ENCODE measurements at regions not wholly inside any gene's neighbourhood (a gene's known extent, or its start where the extent isn't known, plus 50 kb on each side); places are given as distances from the start of the nearest gene placed in this dataset.

DNA sequence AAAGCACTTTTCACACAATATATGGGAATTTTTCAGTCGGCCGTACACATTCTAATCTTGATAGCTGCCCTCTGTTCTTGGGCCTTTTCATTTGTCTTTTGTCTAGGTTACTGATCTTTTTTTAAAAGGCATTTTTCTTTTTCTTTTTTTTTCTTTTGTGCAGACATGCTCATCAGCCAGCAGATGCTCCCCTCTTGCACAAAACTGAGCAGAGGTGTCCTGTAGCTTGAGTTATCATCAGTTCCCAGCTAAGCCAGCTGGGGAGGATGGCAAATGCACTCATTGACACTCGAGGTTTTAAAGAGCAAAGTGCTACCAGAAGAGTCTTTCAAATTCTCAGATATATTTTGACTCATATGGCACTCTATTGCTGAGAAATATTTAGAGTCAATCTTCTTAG lies 913.9 kb upstream of the SEL1L start:
- POLR2A ChIA-PET, result no interaction called here
- DNase-seq (no peak), ATAC-seq (no peak)
- Mint-ChIP-seq H3K27ac (no peak overlapping the region), H3K36me3 (ENCODE audit: low read depth) (no peaks in the 10 kb centered on the region), H3K4me1 (no peaks in the 10 kb centered on the region), H3K4me3 (no peak overlapping the region), H3K27me3 (no peaks in the 10 kb centered on the region), H3K9me3 (ENCODE audit: low read depth) (peaks cover 6% of the 10 kb centered on the region)
- CTCF ChIA-PET, result no interaction called here
- intact Hi-C loops (cut with DNase I, micrococcal nuclease), result no loop called here

DNA sequence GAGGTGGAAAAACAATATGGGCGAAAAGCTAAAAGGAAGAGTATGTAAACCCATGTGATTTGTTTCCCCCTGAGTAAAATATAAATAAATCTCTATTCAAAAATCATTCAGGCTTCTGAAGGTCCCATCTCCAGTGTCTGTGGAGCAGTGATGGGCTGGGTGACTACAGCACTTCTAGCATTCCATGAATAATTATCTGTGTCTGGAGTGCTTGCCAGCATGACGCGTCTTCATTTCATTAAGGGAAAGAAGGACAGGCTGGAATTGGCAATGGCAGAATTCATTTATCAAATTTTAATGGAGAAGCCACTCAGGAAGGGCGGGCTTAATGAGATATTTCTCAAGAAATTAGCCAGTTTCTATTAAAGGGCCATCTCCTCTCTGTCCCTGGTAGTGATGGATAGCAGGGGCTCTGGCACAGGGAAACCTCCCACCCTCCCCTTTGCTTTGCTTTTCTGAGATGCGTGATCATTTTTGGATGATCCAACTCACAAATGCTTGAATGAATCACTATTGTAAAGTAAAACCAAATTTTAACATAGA lies 916.3 kb upstream of the SEL1L start:
- no peaks in the 10 kb centered on the region for H3K36me3 Mint-ChIP-seq (ENCODE audit: low read depth)
- H3K9me3 Mint-ChIP-seq (ENCODE audit: low read depth), result peaks cover 6% of the 10 kb centered on the region
- no peaks in the 10 kb centered on the region for H3K27me3 Mint-ChIP-seq
- POLR2A ChIA-PET, result no interaction called here
- no peak for ATAC-seq
- CTCF ChIA-PET, result no interaction called here
- H3K4me1 Mint-ChIP-seq, result no peaks in the 10 kb centered on the region
- no peak overlapping the region for H3K4me3 Mint-ChIP-seq
- intact Hi-C loops (cut with DNase I, micrococcal nuclease), result no loop called here
- no peak overlapping the region for H3K27ac Mint-ChIP-seq
- no peak for DNase-seq

DNA sequence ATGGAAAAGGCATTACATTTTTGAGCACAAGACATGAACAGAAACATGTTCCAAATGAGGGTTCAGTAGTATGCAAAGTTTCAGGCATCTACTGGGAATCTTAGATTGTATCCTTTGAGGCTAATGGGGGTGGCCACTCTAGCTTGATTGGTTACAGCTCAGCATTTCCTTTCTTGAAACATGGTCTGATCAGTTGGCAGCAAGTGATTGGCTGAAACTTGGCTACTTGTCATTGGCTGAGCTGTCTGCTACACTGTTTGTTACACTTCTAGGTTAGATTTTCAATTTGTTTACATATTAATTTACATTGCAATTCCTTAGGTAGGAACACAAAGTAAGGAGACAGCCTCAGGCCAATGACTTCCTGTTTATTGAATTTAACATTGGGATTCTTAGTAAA lies 918.0 kb upstream of the SEL1L start:
- ChIA-PET POLR2A (no interaction called here), CTCF (no interaction called here)
- no peak for DNase-seq
- peaks cover 6% of the 10 kb centered on the region for H3K9me3 Mint-ChIP-seq (ENCODE audit: low read depth)
- no peak overlapping the region for H3K27ac Mint-ChIP-seq
- H3K4me3 Mint-ChIP-seq, result no peak overlapping the region
- no peak for ATAC-seq
- H3K36me3 Mint-ChIP-seq (ENCODE audit: low read depth), result no peaks in the 10 kb centered on the region
- intact Hi-C loops (cut with DNase I, micrococcal nuclease), result no loop called here
- no peaks in the 10 kb centered on the region for H3K27me3 Mint-ChIP-seq
- H3K4me1 Mint-ChIP-seq, result no peaks in the 10 kb centered on the region

DNA sequence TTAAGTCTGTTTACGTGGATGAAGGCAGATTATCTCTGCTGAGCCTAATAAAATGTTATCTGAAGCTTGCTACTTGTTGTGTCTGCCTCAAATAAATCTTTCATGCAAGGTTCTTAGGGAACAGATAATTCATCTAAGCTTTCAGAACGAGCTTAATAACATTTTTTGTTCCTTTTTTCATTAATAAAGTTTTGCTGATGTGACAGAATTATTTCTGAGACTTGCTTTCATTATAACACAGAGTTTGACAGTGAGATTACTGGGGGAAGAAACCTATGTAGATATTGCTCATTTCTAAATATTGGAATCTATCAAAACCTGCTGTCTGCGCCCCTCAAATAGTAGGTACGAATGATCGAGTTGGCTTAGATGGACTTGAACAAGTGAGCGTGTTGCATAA lies 948.7 kb upstream of the SEL1L start:
- DNase-seq (no peak), ATAC-seq (no peak)
- Mint-ChIP-seq H3K27ac (no peak overlapping the region), H3K36me3 (ENCODE audit: low read depth) (no peaks in the 10 kb centered on the region), H3K27me3 (no peaks in the 10 kb centered on the region), H3K4me3 (no peak overlapping the region), H3K4me1 (no peaks in the 10 kb centered on the region), H3K9me3 (ENCODE audit: low read depth) (peaks cover 3% of the 10 kb centered on the region)
- intact Hi-C loops (cut with DNase I, micrococcal nuclease), result no loop called here
- POLR2A ChIA-PET, result no interaction called here
- CTCF ChIA-PET, result no interaction called here

GRCh38 chr14:82488473-82488872 lies 954.8 kb upstream of the SEL1L start:
- no peaks in the 10 kb centered on the region for H3K4me1 Mint-ChIP-seq
- no peaks in the 10 kb centered on the region for H3K36me3 Mint-ChIP-seq (ENCODE audit: low read depth)
- ChIA-PET POLR2A (no interaction called here), CTCF (no interaction called here)
- no peaks in the 10 kb centered on the region for H3K27me3 Mint-ChIP-seq
- H3K27ac Mint-ChIP-seq, result no peak overlapping the region
- ATAC-seq, result no peak
- no peak for DNase-seq
- intact Hi-C loops (cut with DNase I, micrococcal nuclease), result no loop called here
- H3K4me3 Mint-ChIP-seq, result no peak overlapping the region
- peaks cover 14% of the 10 kb centered on the region for H3K9me3 Mint-ChIP-seq (ENCODE audit: low read depth)

GRCh38 chr14:82490397-82490796 lies 956.7 kb upstream of the SEL1L start:
- no peaks in the 10 kb centered on the region for H3K27me3 Mint-ChIP-seq
- ChIA-PET CTCF (no interaction called here), POLR2A (no interaction called here)
- intact Hi-C loops (cut with DNase I, micrococcal nuclease), result no loop called here
- H3K36me3 Mint-ChIP-seq (ENCODE audit: low read depth), result no peaks in the 10 kb centered on the region
- no peak overlapping the region for H3K27ac Mint-ChIP-seq
- DNase-seq, result no peak
- no peak for ATAC-seq
- H3K9me3 Mint-ChIP-seq (ENCODE audit: low read depth), result peaks cover 13% of the 10 kb centered on the region
- no peak overlapping the region for H3K4me3 Mint-ChIP-seq
- no peaks in the 10 kb centered on the region for H3K4me1 Mint-ChIP-seq

DNA sequence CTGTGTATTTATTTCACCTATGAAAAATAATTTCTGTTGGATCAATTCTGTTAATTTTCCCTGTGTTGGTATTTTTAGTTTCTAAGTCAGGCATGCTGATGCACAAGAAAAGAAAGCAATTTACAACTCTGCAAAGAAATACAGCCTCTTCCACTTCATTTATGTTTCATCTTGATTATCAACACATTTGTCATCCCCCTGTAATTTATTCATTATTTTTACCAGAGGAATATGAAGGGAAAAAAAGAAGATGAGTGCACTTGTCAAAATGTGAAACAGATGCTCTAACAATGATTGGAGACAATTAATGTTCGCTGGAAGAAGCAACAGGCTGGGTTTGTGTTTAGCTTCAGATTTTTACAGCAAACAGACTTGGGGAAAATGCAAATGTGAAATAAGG lies 958.5 kb upstream of the SEL1L start:
- intact Hi-C loops (cut with DNase I, micrococcal nuclease), result no loop called here
- no peak for ATAC-seq
- peaks cover 13% of the 10 kb centered on the region for H3K9me3 Mint-ChIP-seq (ENCODE audit: low read depth)
- no peaks in the 10 kb centered on the region for H3K27me3 Mint-ChIP-seq
- CTCF ChIA-PET, result no interaction called here
- no peak overlapping the region for H3K4me3 Mint-ChIP-seq
- H3K4me1 Mint-ChIP-seq, result no peaks in the 10 kb centered on the region
- H3K36me3 Mint-ChIP-seq (ENCODE audit: low read depth), result no peaks in the 10 kb centered on the region
- DNase-seq, result no peak
- POLR2A ChIA-PET, result no interaction called here
- H3K27ac Mint-ChIP-seq, result no peak overlapping the region

- ChIA-PET POLR2A (interaction anchor here (0.5 kb wide), 1 partner anchor 9 kb away, joined by 3 read pairs; no protein-coding TSS in a partner anchor), CTCF (no interaction called here)
- H3K4me3 Mint-ChIP-seq, result no peak overlapping the region
- H3K27ac Mint-ChIP-seq, result no peak overlapping the region
- no peaks in the 10 kb centered on the region for H3K27me3 Mint-ChIP-seq
- H3K4me1 Mint-ChIP-seq, result no peaks in the 10 kb centered on the region
- intact Hi-C loops (cut with DNase I, micrococcal nuclease), result no loop called here
- no peak for DNase-seq
- ATAC-seq, result no peak
- no peaks in the 10 kb centered on the region for H3K9me3 Mint-ChIP-seq (ENCODE audit: low read depth)
- no peaks in the 10 kb centered on the region for H3K36me3 Mint-ChIP-seq (ENCODE audit: low read depth)
Measured at GRCh38 chr14:82500222-82500621, 966.6 kb upstream of the SEL1L start.

DNA sequence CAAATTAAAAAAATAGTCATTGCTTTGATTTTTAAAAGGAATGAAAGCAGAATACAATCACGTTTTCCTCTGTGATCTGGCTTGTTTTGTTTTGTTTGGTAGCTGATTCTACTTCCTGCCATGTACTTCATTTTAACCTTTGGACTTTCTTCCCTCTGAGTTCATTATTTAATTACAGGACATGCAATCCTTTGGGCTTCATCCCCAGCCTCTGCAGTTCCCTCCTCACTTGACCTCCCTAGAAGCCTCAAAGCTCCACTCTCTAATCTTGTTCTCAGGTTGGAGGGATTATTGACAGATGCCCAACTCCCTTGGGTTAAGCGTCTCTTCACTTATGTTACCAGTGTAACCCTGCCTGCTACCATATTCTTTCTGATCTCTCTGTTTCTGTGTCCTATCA lies 967.9 kb upstream of the SEL1L start:
- DNase-seq (no peak), ATAC-seq (no peak)
- intact Hi-C loops (cut with DNase I, micrococcal nuclease), result no loop called here
- Mint-ChIP-seq H3K4me3 (no peak overlapping the region), H3K27ac (no peak overlapping the region), H3K9me3 (ENCODE audit: low read depth) (no peaks in the 10 kb centered on the region), H3K36me3 (ENCODE audit: low read depth) (no peaks in the 10 kb centered on the region), H3K27me3 (no peaks in the 10 kb centered on the region), H3K4me1 (no peaks in the 10 kb centered on the region)
- POLR2A ChIA-PET, result no interaction called here
- CTCF ChIA-PET, result no interaction called here

DNA sequence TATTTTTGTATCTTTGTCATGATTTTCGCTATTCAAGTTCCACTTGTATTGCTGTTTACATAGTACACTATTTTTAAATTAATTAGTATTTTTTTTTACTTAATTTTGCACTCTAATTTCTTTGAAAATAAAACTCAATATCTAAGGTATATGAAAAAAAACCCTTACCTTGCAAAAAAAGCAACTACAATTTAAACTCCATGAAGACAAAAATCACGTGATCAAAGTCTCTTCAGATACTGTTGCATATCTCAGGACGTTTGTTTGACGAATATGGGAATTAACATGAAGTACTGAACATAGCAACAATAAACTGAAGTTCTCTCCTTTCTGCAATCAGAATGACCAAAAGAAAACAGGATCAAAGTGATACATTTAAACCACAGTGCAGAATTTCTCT lies 968.4 kb upstream of the SEL1L start:
- no peaks in the 10 kb centered on the region for H3K4me1 Mint-ChIP-seq
- CTCF ChIA-PET, result no interaction called here
- POLR2A ChIA-PET, result no interaction called here
- H3K4me3 Mint-ChIP-seq, result no peak overlapping the region
- DNase-seq (no peak), ATAC-seq (no peak)
- no peak overlapping the region for H3K27ac Mint-ChIP-seq
- H3K27me3 Mint-ChIP-seq, result no peaks in the 10 kb centered on the region
- no peaks in the 10 kb centered on the region for H3K36me3 Mint-ChIP-seq (ENCODE audit: low read depth)
- peaks cover 1% of the 10 kb centered on the region for H3K9me3 Mint-ChIP-seq (ENCODE audit: low read depth)
- intact Hi-C loops (cut with DNase I, micrococcal nuclease), result no loop called here

- DNase-seq (no peak), ATAC-seq (no peak)
- Mint-ChIP-seq H3K36me3 (ENCODE audit: low read depth) (no peaks in the 10 kb centered on the region), H3K27ac (no peak overlapping the region), H3K4me1 (no peaks in the 10 kb centered on the region), H3K27me3 (no peaks in the 10 kb centered on the region), H3K4me3 (no peak overlapping the region), H3K9me3 (ENCODE audit: low read depth) (peaks cover 2% of the 10 kb centered on the region)
- CTCF ChIA-PET, result no interaction called here
- intact Hi-C loops (cut with DNase I, micrococcal nuclease), result no loop called here
- POLR2A ChIA-PET, result no interaction called here
Measured at GRCh38 chr14:82504894-82505293, 971.2 kb upstream of the SEL1L start.

DNA sequence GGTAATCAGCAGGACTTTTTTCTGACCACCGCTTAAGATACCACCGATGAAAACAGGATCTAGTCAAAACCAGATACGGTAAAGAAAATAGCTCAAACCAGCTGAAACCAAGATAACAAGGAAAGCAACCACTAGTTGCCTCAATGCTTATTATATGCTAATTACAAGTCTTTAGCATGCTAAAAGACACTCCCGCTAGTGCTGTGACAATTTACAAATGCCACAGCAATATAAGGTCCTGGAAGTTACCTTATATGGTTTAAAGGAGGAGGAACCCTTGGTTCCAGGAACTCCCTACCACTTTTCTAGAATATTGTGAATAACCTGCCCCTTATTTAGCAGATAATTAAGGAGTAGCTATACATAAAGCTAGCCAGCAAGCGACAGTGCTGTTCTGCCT lies 976.4 kb upstream of the SEL1L start:
- H3K4me3 Mint-ChIP-seq, result no peak overlapping the region
- CTCF ChIA-PET, result no interaction called here

DNA sequence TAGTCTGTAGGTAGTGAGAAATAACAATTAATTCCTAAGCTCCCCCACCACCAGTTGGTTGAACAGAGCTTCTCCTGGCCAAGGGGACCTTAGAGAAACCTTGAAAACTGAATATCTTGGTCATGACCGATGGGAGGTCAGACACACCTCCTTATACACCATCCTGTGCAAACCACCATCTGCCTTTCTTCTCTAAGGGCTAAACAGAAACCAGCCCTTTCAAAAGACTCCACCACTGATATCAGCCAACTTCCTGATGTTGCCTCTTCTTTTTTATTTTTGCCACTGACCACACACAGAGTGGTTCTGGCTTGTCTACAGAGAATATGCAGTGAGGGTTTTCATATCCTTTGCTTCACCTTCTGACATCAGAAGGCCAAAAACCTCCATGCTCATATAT lies 977.7 kb upstream of the SEL1L start:
- no peak overlapping the region for H3K4me3 Mint-ChIP-seq
- DNase-seq, result no peak
- H3K9me3 Mint-ChIP-seq (ENCODE audit: low read depth), result peaks cover 2% of the 10 kb centered on the region
- H3K4me1 Mint-ChIP-seq, result no peaks in the 10 kb centered on the region
- no peaks in the 10 kb centered on the region for H3K36me3 Mint-ChIP-seq (ENCODE audit: low read depth)
- CTCF ChIA-PET, result no interaction called here
- no peak for ATAC-seq
- no peaks in the 10 kb centered on the region for H3K27me3 Mint-ChIP-seq
- intact Hi-C loops (cut with DNase I, micrococcal nuclease), result no loop called here
- H3K27ac Mint-ChIP-seq, result no peak overlapping the region
- POLR2A ChIA-PET, result no interaction called here

More for the DNA sequence above, 976.4 kb upstream of the SEL1L start:
- H3K27me3 Mint-ChIP-seq, result no peaks in the 10 kb centered on the region
- H3K9me3 Mint-ChIP-seq (ENCODE audit: low read depth), result peaks cover 2% of the 10 kb centered on the region
- DNase-seq (no peak), ATAC-seq (no peak)
- H3K27ac Mint-ChIP-seq, result no peak overlapping the region
- no peaks in the 10 kb centered on the region for H3K4me1 Mint-ChIP-seq
- intact Hi-C loops (cut with DNase I, micrococcal nuclease), result no loop called here
- H3K36me3 Mint-ChIP-seq (ENCODE audit: low read depth), result no peaks in the 10 kb centered on the region
- POLR2A ChIA-PET, result no interaction called here
